Esophagus muscularis mucosa (tissue), 3 donors: ENCODE measurements at regions not wholly inside any gene's neighbourhood (a gene's known extent, or its start where the extent isn't known, plus 50 kb on each side); places are given as distances from the start of the nearest gene placed in this dataset.

Experiments
- POLR2A ChIP-seq: fragments of 450-650 bp; IDR thresholded peaks from one replicate; pipeline ENCODE4 v1.6.1; 2017; ENCODE audit warnings: antibody characterized with exemption, moderate library complexity, mild to moderate bottlenecking, low read depth
- TF ChIP-seq, protein P1 (sequence below), 3 experiments: fragments of 200-600 bp in 2 of 3; fragments of 450-650 bp in 1 of 3; sonication (generic) in 2 of 3; IDR thresholded peaks; one replicate each; pipeline ENCODE4 v1.5.1; 2017 to 2019; ENCODE audit warnings: antibody characterized with exemption in 3 of 3, mild to moderate bottlenecking in 2 of 3, moderate library complexity in 1 of 3

DNA sequence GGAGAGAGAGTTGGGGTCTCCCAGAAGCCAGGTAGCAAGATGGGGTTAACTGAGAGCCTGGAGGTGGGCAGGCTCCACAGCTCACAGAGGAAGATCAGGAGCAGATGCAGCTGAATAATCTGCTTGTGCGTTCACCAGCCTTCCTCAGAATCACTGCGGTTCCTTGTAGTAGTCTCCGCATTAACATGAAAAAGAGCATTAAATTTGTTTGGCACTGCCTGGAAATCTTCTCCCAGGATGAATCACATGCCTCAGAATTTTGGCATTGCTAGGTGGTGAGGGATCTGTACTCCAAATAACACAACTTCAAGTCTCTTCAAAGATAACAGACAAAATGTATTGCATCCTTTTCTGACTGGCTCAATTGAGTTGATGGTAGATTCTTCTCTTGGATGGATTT lies 700.6 kb upstream of the ARRDC4 start:
- TF ChIP-seq, protein P1, sequence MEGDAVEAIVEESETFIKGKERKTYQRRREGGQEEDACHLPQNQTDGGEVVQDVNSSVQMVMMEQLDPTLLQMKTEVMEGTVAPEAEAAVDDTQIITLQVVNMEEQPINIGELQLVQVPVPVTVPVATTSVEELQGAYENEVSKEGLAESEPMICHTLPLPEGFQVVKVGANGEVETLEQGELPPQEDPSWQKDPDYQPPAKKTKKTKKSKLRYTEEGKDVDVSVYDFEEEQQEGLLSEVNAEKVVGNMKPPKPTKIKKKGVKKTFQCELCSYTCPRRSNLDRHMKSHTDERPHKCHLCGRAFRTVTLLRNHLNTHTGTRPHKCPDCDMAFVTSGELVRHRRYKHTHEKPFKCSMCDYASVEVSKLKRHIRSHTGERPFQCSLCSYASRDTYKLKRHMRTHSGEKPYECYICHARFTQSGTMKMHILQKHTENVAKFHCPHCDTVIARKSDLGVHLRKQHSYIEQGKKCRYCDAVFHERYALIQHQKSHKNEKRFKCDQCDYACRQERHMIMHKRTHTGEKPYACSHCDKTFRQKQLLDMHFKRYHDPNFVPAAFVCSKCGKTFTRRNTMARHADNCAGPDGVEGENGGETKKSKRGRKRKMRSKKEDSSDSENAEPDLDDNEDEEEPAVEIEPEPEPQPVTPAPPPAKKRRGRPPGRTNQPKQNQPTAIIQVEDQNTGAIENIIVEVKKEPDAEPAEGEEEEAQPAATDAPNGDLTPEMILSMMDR (IDR thresholded peaks at IDR 0.05), result no peak
- no peak for TF ChIP-seq POLR2A
